HG02870 (cell line): ENCODE measurements at regions not wholly inside any gene's neighbourhood (a gene's known extent, or its start where the extent isn't known, plus 50 kb on each side); places are given as distances from the start of the nearest gene placed in this dataset.

Source experiments
- ATAC-seq: cut with Tn5 transposase; IDR thresholded peaks from one replicate; pipeline ENCODE4 v1.9.1; 2021; ENCODE audit warnings: mild to moderate bottlenecking, moderate library complexity; ENCODE audit not compliant: unreplicated experiment

DNA sequence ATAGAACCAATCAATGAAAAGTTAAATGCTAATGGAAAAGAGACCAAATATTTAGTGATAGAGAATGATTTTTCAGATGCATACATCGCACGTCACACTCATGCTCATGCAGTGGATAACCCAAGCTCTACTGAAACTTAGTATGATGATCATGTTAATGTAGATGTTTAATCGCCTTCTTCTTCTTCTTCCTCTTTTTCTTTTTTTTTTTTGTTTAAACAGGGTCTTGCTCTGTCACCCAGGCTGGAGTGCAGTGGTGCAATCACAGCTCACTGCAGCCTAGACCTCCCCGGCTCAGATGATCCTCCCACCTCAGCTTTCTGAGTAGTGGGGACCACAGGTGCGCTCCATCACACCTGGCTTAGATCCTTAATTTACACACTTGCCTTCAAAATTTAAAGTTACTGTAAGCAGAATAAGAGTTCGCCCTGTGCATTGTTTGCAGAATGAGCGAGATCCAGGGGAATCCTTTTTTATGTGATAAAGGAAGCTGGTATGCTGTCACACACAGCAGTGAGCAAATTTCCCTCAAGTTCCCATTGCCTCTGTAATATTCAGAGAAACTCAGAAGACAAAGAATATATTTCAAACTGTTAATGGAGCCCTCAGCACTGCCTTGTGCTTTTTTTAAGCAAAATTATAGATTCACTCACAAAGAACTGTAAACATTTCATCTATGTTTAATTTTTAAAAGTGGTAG, 194.2 kb upstream of the SGK1 start:
- ATAC-seq = no peak

DNA sequence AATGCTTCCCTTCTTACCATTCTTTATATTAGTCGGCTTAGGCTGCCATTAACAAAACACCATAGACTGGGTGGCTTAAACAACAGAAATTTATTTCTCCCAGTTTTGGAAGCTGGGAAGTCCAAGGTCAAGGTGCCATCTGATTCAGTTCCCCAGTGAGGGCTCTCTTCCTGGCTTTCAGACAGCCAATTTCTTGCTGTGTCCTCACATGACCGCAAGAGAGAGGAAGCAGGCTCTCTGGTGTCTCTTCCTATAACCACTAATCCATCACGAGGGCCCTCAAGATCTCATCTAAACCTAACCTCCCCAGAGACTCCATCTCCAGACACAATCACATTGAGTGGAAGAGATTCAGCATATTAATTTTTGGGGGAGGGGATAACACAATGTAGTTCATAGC, 193.0 kb upstream of the SGK1 start:
- ATAC-seq = no peak

DNA sequence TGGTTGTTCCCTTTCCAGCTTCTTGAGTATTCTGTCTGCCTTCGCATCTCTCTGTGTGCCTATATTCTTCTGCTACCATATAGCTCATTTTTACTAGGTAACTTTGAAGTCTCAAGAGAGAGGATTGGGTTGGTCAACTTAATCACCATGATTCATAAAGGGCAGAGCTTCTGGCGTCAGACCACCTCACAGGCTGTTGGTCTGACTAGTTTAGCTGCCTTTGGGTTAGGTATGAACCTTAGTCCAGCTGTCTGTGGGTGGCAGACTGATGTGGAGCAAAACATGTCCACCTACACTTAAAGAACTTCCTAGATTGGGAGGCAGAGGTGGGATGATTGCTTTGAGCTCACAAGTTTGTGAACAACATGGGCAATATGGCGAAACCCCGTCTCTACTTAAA, 192.2 kb upstream of the SGK1 start:
- ATAC-seq = no peak

DNA sequence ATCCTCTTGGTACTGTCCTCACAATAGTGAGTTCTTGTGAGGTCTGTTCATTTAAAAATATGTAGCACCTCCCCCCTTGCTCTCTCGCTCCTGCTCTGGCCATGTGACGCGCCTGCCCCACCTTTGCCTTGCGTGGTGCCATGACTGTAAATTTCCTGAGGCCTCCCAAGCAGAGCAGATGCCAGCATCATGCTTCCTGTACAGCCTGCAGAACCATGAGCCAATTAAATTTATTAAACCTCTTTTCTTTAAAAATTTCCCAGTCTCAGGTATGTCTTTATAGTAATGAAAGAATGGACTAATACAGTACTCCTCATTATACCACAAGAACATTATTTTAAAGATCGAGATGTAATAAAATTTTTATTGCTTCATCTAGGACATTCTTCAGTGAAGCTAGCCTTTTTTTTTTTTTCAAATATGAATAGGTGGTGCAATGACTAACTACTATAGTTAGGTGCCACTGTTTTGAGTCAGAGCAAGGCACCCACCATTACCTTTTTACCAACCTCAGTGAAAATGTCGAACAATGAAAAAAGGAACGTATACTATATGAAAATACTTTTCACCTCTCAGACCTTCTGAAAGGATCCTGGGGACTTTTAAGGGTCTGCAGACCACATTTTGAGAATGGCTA, 191.1 kb upstream of the SGK1 start:
- no peak for ATAC-seq

DNA sequence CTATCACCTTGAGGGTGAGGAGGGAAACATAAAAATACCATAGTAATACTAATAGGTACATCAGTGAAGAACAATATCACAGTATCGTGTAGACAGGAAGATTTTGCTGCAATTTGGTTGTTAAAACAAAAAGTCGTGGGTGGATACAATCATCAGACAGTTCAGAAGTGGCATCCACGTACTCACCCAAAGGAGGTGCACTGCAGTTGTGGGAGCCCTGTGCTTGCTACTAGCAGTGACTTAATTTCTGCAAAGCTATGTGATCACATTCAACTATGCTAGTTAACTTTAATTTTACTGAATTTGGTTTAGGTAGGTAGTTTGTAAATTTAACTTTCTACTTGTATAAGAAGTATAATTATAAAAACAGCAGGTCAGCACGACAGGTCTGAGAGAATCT, 188.2 kb upstream of the SGK1 start:
- ATAC-seq = no peak

DNA sequence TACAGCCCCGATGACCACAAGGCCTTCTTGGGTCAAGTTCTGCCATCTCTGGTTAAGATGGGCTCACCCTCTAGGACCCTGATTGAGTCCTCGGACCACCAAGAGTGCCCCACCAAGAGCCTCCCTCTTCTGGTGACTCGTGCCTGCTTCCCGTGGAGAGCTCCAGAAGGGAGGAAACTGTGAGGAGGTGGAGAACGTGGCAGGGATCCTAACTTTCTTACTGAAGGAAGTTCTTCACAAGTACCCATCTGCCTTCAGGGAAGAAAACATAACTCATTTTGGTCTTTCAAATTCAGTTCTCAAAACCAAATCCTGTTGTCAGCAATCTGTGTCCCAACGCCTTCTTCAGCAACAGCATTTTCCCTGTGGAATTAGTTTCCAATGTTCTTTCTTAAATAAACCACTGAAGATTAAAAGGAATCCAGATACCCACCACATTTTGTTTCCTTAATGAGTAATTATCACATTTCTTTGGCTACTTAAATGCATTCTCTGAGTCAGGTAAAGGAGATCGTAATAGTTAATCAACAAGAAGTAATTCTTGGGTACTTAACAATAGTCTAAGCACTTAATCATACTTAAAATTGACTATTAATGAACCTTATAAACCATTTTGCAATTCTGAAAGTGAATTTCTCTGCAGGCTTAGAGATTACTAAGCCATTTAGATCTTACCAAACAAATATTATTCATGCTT, 185.8 kb upstream of the SGK1 start:
- no peak for ATAC-seq

DNA sequence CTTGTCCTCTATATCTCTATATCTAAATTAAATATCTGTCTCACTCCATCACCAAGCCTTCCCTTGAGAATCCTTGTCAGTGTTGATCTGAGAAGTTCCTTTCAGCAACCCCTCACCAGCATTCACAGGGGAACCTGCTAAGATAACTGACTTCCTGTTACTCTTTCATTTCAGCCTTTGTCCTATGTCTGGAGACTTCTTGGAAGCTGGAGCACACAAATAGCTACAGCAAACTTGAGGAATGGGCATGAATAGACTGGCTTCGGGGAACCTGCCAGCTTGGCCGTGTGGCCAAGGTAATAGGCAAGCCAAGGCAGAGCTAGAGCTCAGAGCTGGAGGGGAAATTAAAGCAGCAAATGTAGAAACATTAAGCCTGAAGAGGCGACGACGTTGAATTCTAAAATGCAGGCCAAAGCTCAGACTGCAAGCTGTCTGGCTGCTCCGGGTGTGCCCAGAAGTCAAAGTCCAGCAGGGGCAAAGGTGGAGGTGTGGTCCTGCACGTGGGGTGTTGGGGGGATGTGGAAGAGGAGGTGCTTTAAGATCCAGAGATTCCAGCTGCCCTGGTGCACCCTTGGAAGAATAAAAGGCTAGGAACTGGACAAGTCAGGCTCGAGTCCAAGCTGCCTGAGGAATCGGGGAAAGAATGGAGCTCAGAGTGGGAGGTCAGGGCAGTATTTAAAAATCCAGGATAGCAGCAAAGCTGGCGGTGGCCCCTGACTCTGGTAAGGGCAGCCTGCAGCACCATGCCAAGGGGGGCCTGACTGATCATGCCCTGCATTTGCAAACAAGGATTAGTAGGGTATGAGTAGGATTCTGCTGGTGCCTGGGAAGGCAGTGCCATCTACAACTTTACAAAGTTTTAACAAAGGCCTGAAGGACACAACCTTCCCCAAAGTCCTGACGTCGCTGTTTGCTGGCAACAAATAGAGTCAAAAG, 185.0 kb upstream of the SGK1 start:
- ATAC-seq = no peak

DNA sequence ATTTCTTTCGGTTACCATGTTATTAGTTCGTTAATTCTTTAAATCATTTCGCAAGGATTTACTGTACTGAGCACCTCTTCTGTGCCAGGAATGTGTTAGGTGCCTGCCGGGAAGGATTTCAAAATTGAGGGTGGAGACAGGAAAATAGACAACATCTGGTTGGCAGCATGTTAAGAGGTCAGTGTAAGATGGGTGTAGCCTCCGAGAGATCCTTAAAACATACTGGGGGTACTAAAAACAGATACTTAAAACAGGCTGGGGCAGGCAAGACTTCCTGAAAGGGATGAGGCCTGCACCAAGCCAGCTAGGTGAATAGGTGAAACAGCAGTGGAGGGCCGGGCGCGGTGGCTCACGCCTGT, 178.0 kb upstream of the SGK1 start:
- no peak for ATAC-seq

DNA sequence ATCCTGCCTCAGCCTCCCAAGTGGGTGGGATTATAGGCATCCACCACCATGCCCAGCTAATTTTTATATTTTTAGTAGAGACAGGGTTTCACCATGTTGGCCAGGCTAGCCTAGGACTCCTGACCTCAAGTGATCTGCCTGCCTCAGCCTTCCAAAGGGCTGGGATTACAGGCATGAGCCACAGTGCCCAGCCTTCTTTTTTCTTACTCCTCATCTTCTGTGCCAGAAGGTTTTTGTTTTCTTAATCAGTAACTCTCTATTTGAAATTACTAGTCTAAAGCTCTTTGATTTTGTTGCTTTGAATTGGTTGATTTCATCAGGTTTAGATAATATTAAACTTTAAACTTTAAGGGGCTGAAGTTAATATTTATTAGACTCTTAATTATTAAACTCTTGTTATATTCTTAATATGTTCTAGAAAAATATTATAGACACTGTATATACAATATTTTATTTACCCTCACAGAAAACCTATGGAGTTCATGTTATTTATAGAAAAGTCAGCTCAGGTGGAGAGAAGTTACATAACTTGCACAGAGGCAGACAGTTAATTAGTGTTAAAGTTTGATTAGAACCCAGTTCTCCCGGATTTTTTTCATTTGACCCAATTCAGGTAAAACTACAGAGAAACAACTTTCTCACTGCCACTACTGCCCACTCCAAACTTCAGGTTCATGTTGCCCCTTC, 177.4 kb upstream of the SGK1 start:
- no peak for ATAC-seq

- ATAC-seq = no peak
Observed at GRCh38 chr6:134493789-134494188, 175.9 kb upstream of the SGK1 start.

DNA sequence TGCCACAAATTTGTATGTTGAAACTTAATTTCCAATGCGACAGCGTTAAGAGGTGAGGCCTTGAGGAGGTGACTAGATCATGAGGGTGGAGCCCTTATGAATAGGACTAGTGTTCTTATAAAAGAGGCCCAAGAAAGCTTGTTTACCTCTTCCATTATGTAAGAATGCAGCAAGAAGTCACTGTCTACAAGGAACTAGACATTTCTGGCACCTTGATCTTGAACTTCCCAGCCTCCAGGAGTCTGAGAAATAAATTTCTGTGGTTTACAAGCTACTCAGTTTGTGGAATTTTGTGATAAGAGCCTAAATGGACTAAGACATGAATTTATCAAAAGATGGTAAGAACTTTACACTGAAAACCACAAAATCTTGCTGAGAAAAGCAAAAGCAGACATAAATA, 173.6 kb upstream of the SGK1 start:
- ATAC-seq = no peak

DNA sequence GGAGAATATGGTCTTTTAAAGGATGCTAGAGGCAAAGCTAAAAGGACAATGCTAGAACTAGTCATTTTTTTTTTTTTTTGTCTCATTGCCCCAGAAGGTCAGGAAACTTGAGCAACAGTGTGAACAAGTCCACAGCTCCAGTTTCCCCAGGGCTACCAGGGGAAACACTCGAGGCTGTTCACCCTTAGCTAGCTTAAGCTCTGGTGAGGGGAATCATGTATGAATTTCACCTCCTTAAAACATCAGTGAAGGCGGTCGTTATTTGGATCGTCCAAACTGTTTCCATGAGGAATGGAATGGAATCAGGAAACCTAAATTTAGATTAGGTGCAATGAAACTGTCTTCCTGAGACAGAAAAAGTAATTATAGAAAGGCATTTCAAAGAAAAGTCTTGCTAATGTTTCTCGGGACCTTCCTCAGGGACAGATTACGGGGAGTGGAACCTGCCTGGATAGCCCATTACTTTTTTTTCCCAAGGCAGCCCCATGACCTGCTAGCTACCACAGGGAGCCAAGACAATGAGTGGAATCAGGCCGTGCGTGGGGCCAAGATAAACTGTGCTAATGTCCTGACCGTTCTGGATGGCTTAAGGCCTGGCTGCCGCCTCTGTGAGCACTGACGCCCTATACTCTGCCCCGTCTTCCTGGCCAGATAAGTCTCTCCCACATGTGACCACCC, 164.8 kb upstream of the SGK1 start:
- ATAC-seq = no peak

DNA sequence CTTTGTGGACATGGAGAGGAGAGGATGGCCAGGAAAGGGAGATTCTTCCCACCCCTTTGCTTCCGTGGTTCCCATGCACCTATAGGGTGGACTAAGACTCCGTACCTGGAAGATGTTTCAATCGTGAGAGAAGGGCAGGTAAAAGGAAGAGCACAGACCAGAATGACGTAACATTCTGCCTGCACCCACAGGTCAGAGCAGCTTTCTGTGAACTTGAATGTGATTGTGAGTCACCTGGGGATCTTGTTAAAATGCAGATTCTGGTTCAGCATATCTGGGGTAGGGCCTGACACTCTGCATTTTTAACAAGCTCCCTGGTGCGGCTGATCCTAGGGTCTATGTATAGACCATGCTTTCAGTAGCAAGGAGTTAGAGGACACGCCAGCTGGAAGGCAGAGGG, 164.1 kb upstream of the SGK1 start:
- no peak for ATAC-seq

- no peak for ATAC-seq
Observed at GRCh38 chr6:134480593-134480992, 162.7 kb upstream of the SGK1 start.

DNA sequence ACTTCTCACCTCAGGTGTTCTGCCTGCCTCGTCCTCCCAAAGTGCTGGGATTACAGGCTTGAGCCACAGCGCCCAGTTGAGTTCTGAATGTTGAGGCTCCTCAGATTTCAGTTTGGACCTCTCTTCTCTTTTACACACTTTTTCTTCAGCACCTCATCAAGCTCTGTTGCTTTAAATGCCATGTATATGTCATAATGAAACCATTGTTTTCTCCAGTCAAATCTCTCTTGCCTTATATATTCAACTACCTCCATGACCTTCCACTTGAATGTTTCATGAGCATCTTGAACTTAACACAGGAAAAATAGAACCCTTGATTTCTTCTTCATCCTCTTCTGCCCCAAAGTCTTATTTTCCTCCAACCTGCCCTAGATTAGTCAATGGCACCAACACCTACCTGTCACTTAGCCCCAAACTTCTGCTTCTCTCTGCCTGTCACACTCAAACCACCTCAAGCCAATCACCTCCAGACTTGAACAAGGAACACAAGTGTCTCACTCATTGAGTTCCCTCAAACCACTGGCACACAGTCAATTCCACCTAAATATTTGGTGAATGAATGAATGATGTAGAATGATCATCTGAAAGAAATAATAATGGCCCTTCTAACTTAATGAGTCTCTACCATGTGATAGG, 161.0 kb upstream of the SGK1 start:
- no peak for ATAC-seq

- ATAC-seq = no peak
Observed at GRCh38 chr6:134477991-134478635, 160.2 kb upstream of the SGK1 start.

DNA sequence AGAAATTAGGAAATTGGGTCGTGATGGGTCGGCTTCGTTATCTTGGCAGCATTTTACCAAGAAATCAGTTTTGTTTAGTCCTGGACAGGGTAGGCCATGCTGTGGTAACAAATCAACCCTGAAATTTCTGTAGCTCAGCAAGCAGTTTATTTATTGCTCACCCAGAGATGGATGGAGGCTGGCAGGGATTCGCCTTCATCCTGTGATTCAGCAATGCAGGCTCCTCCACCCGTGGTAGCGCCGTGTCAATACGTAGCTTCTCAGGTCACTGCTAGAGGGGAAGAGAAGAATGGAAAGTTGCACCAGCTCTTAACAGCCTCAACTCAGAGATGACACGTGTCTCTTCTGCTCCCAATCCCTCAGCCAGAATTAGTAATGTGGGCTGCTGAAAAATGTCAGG, 157.0 kb upstream of the SGK1 start:
- ATAC-seq = no peak

GRCh38 chr6:134472661-134473060, 154.7 kb upstream of the SGK1 start:
- no peak for ATAC-seq

GRCh38 chr6:134472046-134472445, 154.1 kb upstream of the SGK1 start:
- no peak for ATAC-seq
